ENCODE measurements at regions not wholly inside any gene's neighbourhood (a gene's known extent, or its start where the extent isn't known, plus 50 kb on each side); places are given as distances from the start of the nearest gene placed in this dataset.

GRCh38 chr3:35970793-35971192, 331.5 kb downstream of the ARPP21 start:
- Histone ChIP-seq H3K4me1 (replicated peaks) (no peaks in the 10 kb centered on the region), H3K9me3 (no peaks in the 10 kb centered on the region), H3K4me3 (no peak overlapping the region), H3K27me3 (replicated peaks; ENCODE audit: insufficient read depth) (no peaks in the 10 kb centered on the region), H3K36me3 (no peaks in the 10 kb centered on the region), H3K27ac (no peak overlapping the region)
- TF ChIP-seq POLR2AphosphoS5 (IDR thresholded peaks at IDR 0.05) (no peak), POLR2A (IDR thresholded peaks at IDR 0.05) (no peak)
- TF ChIP-seq, protein P1, sequence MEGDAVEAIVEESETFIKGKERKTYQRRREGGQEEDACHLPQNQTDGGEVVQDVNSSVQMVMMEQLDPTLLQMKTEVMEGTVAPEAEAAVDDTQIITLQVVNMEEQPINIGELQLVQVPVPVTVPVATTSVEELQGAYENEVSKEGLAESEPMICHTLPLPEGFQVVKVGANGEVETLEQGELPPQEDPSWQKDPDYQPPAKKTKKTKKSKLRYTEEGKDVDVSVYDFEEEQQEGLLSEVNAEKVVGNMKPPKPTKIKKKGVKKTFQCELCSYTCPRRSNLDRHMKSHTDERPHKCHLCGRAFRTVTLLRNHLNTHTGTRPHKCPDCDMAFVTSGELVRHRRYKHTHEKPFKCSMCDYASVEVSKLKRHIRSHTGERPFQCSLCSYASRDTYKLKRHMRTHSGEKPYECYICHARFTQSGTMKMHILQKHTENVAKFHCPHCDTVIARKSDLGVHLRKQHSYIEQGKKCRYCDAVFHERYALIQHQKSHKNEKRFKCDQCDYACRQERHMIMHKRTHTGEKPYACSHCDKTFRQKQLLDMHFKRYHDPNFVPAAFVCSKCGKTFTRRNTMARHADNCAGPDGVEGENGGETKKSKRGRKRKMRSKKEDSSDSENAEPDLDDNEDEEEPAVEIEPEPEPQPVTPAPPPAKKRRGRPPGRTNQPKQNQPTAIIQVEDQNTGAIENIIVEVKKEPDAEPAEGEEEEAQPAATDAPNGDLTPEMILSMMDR (IDR thresholded peaks at IDR 0.05): no peak
- 41% methylated on average over 2 of the region's 2 CpGs for WGBS
- no peak for DNase-seq (ENCODE audit: low spot score)
- intact Hi-C loops (cut with DNase I): no loop called here

DNA sequence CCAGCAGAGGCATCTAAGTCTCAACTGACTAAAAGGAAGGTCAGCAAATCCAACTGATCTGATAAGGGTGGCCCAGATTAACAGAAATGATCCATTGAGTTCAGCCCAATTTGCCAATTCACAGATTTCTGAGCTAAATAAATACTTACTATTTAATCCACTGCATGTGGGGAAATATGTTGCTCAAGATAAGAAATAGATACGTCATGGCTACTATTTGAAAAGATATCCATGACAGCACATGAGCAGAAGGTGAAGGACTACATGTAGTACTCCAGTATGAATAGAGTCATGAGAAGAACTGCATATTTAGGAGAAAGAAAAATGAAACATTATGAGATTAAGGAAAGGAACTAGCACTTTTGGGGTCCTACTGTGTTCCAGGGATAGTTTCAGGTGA, 332.4 kb downstream of the ARPP21 start:
- H3K36me3 ChIP-seq: no peaks in the 10 kb centered on the region
- TF ChIP-seq, protein P1 (IDR thresholded peaks at IDR 0.05): no peak
- no peak for TF ChIP-seq POLR2AphosphoS5 (IDR thresholded peaks at IDR 0.05)
- TF ChIP-seq POLR2A (IDR thresholded peaks at IDR 0.05): no peak
- H3K9me3 ChIP-seq: no peaks in the 10 kb centered on the region
- intact Hi-C loops (cut with DNase I): no loop called here
- 89% methylated on average over 1 of the region's 1 CpG for WGBS
- DNase-seq (ENCODE audit: low spot score): no peak
- no peaks in the 10 kb centered on the region for H3K27me3 ChIP-seq (replicated peaks; ENCODE audit: insufficient read depth)
- H3K4me3 ChIP-seq: no peak overlapping the region
- H3K27ac ChIP-seq: no peak overlapping the region
- no peaks in the 10 kb centered on the region for H3K4me1 ChIP-seq (replicated peaks)

- no peaks in the 10 kb centered on the region for H3K27me3 ChIP-seq (replicated peaks; ENCODE audit: insufficient read depth)
- intact Hi-C loops (cut with DNase I): no loop called here
- no peak overlapping the region for H3K27ac ChIP-seq
- H3K4me3 ChIP-seq: no peak overlapping the region
- no peaks in the 10 kb centered on the region for H3K36me3 ChIP-seq
- DNase-seq (ENCODE audit: low spot score): no peak
- no peaks in the 10 kb centered on the region for H3K9me3 ChIP-seq
- H3K4me1 ChIP-seq (replicated peaks): no peaks in the 10 kb centered on the region
- no peak for TF ChIP-seq POLR2A (IDR thresholded peaks at IDR 0.05)
- no peak for TF ChIP-seq POLR2AphosphoS5 (IDR thresholded peaks at IDR 0.05)
- TF ChIP-seq, protein P1 (IDR thresholded peaks at IDR 0.05): no peak
Observed at GRCh38 chr3:35974872-35975271, 335.5 kb downstream of the ARPP21 start.

DNA sequence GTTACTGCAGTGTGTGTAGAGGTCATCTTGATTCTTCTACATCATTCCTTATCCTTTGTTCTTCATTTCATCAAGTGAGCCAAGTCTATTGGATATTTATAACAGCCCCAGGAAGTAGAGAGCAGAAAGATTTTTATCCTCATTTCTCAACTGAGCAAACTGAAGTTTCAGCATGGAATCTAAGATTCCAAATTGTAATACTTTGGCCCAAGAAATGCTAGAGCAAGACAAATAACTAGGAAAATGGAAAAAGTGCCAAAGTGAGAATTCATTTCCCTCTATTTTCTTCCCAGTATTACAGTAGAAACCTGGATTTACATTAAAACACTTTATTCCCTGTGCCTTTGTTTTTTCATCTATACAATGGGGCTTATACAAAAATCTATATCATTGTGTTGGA, 346.8 kb downstream of the ARPP21 start:
- intact Hi-C loops (cut with DNase I): no loop called here
- TF ChIP-seq, protein P1 (IDR thresholded peaks at IDR 0.05): no peak
- TF ChIP-seq POLR2A (IDR thresholded peaks at IDR 0.05): no peak
- no peak for TF ChIP-seq POLR2AphosphoS5 (IDR thresholded peaks at IDR 0.05)
- DNase-seq (ENCODE audit: low spot score): no peak
- Histone ChIP-seq H3K27me3 (replicated peaks; ENCODE audit: insufficient read depth) (no peaks in the 10 kb centered on the region), H3K4me3 (no peak overlapping the region), H3K4me1 (replicated peaks) (no peaks in the 10 kb centered on the region), H3K36me3 (no peaks in the 10 kb centered on the region), H3K9me3 (no peaks in the 10 kb centered on the region), H3K27ac (no peak overlapping the region)

DNA sequence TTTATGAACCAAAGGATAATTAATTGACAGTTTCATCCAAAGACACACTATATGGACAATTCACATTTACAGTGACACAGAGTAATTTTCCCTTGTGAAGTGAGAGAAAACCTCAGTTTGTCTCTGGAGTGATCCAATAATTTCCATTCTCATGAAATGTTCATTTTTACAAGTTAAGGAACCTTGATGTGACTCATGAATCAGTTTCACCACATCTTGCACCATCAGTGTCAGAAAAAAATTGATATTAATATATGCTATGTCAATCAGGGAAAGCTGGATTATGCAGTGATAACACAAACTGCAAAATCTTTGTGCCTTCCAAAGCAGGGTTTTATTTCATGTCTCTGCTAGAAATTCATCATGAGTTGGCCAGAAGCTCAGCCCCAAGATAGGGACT, 348.1 kb downstream of the ARPP21 start:
- H3K4me3 ChIP-seq: no peak overlapping the region
- no peak for DNase-seq (ENCODE audit: low spot score)
- H3K9me3 ChIP-seq: no peaks in the 10 kb centered on the region
- intact Hi-C loops (cut with DNase I): no loop called here
- H3K27me3 ChIP-seq (replicated peaks; ENCODE audit: insufficient read depth): no peaks in the 10 kb centered on the region
- no peaks in the 10 kb centered on the region for H3K4me1 ChIP-seq (replicated peaks)
- no peak for TF ChIP-seq POLR2A (IDR thresholded peaks at IDR 0.05)
- no peak for TF ChIP-seq POLR2AphosphoS5 (IDR thresholded peaks at IDR 0.05)
- TF ChIP-seq, protein P1 (IDR thresholded peaks at IDR 0.05): no peak
- no peak overlapping the region for H3K27ac ChIP-seq
- no peaks in the 10 kb centered on the region for H3K36me3 ChIP-seq
